OCI-LY3 (cell line): ENCODE measurements at regions not wholly inside any gene's neighbourhood (a gene's known extent, or its start where the extent isn't known, plus 50 kb on each side); places are given as distances from the start of the nearest gene placed in this dataset.
"Not testable (repeated sequence)": the region's sequence is repeated elsewhere in the genome, so short reads cannot be mapped to it uniquely, and the experiment has no call there.

Experiments used
- EZH2phosphoT487 ChIP-seq: fragments of 200-600 bp; shearing (Covaris generic); IDR thresholded peaks from 2 replicates; pipeline ENCODE4 v1.6.1; 2018; ENCODE audit warnings: antibody characterized with exemption, mixed run types, low read depth
- TF ChIP-seq, protein P1 (sequence below): fragments of 200-600, 300-600 bp; sonication (generic); IDR thresholded peaks from 2 replicates; pipeline ENCODE4 v1.5.1; 2014; ENCODE audit warnings: antibody characterized with exemption, low read length, low read depth

DNA sequence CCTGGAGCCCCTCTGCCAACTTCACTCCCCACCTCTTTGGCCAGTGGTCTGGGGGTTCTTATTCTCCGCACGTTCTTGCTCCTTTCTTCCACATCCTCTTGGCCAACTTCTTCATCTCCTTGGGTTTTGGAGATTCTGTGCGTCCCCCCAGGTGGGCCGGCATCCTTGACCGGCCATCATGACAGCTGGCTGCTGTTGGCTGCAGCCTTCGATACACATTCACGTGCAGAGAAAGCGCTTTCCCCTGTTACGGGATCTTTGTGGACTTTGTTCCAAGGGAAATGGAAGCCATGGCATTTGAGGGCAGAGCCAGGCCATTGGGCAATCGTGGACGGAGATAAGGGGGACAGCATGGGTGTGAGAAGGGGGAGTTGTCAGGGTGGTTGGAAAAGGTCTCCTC is 241.1 kb upstream of the HDAC4 start:
- TF ChIP-seq, protein P1, sequence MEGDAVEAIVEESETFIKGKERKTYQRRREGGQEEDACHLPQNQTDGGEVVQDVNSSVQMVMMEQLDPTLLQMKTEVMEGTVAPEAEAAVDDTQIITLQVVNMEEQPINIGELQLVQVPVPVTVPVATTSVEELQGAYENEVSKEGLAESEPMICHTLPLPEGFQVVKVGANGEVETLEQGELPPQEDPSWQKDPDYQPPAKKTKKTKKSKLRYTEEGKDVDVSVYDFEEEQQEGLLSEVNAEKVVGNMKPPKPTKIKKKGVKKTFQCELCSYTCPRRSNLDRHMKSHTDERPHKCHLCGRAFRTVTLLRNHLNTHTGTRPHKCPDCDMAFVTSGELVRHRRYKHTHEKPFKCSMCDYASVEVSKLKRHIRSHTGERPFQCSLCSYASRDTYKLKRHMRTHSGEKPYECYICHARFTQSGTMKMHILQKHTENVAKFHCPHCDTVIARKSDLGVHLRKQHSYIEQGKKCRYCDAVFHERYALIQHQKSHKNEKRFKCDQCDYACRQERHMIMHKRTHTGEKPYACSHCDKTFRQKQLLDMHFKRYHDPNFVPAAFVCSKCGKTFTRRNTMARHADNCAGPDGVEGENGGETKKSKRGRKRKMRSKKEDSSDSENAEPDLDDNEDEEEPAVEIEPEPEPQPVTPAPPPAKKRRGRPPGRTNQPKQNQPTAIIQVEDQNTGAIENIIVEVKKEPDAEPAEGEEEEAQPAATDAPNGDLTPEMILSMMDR: not testable (repeated sequence)
- TF ChIP-seq EZH2phosphoT487: not testable (repeated sequence)
